ENCODE measurements at regions not wholly inside any gene's neighbourhood (a gene's known extent, or its start where the extent isn't known, plus 50 kb on each side); places are given as distances from the start of the nearest gene placed in this dataset.

DNA sequence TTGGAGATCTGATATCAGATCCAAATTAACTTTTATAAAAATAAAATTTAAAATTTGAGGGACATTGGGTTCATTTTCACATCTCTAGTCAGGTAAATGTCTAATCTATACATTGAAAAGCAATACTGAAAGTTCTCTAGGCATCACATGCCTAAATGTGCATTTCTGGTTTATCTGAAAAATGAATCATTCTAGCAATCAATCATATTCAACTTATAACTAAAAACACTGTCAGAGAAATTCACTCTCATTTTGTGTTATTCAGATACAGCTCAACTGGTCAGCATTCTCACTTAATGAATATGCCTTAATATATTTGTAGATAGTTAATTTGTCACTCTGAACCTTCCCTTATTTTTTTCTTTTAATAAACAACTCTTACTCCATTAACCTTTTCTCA is 243.2 kb downstream of the CASP12 start:
- DNase-seq (ENCODE audit: low spot score) (no peak), ATAC-seq (ENCODE audit: insufficient number of reproducible peaks, low FRiP score, low read depth) (no peak)
- Histone ChIP-seq H3K36me3 (no peaks in the 10 kb centered on the region), H3K4me1 (ENCODE audit: control insufficient read depth in 1 of 2, low read depth in 2 of 2) (no peaks in the 10 kb centered on the region), H3K9me3 (no peaks in the 10 kb centered on the region), H3K27me3 (replicated peaks; ENCODE audit: insufficient read depth) (no peaks in the 10 kb centered on the region), H3K4me3 (no peak overlapping the region), H3K27ac (no peak overlapping the region)
- TF ChIP-seq, protein P1, sequence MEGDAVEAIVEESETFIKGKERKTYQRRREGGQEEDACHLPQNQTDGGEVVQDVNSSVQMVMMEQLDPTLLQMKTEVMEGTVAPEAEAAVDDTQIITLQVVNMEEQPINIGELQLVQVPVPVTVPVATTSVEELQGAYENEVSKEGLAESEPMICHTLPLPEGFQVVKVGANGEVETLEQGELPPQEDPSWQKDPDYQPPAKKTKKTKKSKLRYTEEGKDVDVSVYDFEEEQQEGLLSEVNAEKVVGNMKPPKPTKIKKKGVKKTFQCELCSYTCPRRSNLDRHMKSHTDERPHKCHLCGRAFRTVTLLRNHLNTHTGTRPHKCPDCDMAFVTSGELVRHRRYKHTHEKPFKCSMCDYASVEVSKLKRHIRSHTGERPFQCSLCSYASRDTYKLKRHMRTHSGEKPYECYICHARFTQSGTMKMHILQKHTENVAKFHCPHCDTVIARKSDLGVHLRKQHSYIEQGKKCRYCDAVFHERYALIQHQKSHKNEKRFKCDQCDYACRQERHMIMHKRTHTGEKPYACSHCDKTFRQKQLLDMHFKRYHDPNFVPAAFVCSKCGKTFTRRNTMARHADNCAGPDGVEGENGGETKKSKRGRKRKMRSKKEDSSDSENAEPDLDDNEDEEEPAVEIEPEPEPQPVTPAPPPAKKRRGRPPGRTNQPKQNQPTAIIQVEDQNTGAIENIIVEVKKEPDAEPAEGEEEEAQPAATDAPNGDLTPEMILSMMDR (IDR thresholded peaks at IDR 0.05) = no peak

DNA sequence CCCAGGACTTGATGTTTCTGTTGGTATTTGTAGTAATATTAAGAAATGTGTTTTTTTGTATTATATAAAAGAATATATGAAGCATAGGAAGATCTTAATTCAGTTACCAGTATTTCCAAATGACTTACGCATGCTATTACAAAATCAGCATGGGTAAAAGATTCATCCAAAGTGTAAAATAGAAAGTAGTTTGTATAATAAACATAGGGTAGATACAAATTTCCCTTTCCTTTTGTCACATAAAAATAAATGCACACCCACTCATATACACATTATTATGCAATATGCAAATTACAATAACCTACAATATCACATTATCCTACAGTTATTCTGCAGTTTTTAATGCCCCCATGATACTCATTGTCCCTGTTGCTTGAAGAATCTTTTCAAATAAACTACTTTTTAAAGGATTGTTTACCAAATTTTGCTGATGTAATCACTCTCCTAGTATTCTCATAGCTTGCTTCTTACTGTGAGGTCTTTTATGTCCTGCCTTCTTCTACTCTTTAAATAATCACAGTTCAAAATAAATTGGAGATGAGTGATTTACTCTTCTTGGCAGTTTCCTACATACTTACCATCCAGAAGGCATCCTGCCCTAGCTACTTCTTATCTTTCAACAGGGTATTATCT is 244.0 kb downstream of the CASP12 start:
- no peak for ATAC-seq (ENCODE audit: insufficient number of reproducible peaks, low FRiP score, low read depth)
- TF ChIP-seq, protein P1 (IDR thresholded peaks at IDR 0.05) = no peak

DNA sequence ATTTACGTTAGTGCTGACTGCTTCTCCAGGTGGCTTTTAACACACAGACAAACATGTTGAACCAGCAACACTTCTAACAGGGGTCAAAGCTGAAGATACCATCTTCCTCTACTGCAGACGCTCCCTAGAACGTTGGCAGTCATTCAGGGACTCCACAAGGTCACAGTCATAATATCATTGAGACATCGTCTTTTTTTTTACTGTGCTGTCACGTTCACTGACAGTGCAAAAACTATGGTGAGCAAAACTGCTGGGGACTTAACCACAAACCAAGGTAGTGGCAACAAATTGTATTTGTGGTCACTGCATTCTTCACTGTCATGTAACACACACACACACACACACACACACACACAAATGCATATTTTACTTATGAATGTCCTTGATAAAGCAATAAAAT is 244.9 kb downstream of the CASP12 start:
- Histone ChIP-seq H3K27me3 (replicated peaks; ENCODE audit: insufficient read depth) (no peaks in the 10 kb centered on the region), H3K27ac (no peak overlapping the region), H3K36me3 (no peaks in the 10 kb centered on the region), H3K4me3 (no peak overlapping the region), H3K9me3 (no peaks in the 10 kb centered on the region), H3K4me1 (ENCODE audit: control insufficient read depth in 1 of 2, low read depth in 2 of 2) (no peaks in the 10 kb centered on the region)
- no peak for DNase-seq (ENCODE audit: low spot score)
- TF ChIP-seq, protein P1 (IDR thresholded peaks at IDR 0.05) = no peak
- no peak for ATAC-seq (ENCODE audit: insufficient number of reproducible peaks, low FRiP score, low read depth)

More for the DNA sequence above, 244.0 kb downstream of the CASP12 start:
- no peaks in the 10 kb centered on the region for H3K36me3 ChIP-seq
- H3K4me1 ChIP-seq (ENCODE audit: control insufficient read depth in 1 of 2, low read depth in 2 of 2) = no peaks in the 10 kb centered on the region
- no peak for DNase-seq (ENCODE audit: low spot score)
- no peak overlapping the region for H3K27ac ChIP-seq
- H3K4me3 ChIP-seq = no peak overlapping the region
- H3K27me3 ChIP-seq (replicated peaks; ENCODE audit: insufficient read depth) = no peaks in the 10 kb centered on the region
- H3K9me3 ChIP-seq = no peaks in the 10 kb centered on the region

DNA sequence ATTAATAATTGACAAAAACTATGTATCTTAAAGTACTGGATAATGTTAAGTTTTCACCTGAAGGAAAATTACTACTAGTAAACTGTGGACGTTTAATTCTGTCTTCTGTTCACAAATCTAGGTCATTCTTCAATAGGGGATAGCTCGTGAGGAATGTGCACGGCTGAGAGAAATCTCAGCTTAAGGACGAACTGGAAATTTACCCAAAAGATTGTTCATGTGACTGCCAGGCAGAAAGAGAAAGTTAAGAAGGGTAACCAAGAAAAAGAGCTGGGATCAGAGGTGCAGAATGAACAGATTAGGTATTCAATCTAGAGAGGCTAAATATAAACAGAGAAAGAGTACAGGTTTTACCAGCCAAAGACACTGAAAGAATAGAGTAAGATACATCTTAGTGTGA is 245.3 kb downstream of the CASP12 start:
- Histone ChIP-seq H3K4me3 (no peak overlapping the region), H3K4me1 (ENCODE audit: control insufficient read depth in 1 of 2, low read depth in 2 of 2) (no peaks in the 10 kb centered on the region), H3K36me3 (no peaks in the 10 kb centered on the region), H3K27ac (no peak overlapping the region), H3K9me3 (no peaks in the 10 kb centered on the region), H3K27me3 (replicated peaks; ENCODE audit: insufficient read depth) (no peaks in the 10 kb centered on the region)
- TF ChIP-seq, protein P1 (IDR thresholded peaks at IDR 0.05) = no peak
- DNase-seq (ENCODE audit: low spot score) (no peak), ATAC-seq (ENCODE audit: insufficient number of reproducible peaks, low FRiP score, low read depth) (no peak)

DNA sequence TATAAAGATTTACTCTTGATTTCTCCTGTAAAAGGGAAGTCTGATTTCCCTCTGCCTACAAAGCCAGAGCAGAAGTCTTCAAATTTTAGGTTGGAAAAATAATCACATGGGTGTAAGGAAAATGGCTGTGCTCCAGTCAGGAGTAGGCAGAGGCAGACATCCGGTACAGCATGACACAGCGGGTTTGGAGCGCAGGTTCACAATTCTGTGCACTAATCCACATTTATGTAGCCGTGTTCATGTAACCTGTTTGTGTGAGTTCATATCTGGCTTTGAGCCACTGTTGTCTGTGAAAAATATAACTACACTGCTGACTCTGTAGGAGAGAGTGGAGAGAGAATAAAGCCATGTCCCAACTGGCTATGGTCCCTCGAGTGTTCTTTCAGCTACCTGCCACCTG is 248.0 kb downstream of the CASP12 start:
- TF ChIP-seq, protein P1 (IDR thresholded peaks at IDR 0.05) = no peak
- no peaks in the 10 kb centered on the region for H3K27me3 ChIP-seq (replicated peaks; ENCODE audit: insufficient read depth)
- no peaks in the 10 kb centered on the region for H3K9me3 ChIP-seq
- DNase-seq (ENCODE audit: low spot score) (no peak), ATAC-seq (ENCODE audit: insufficient number of reproducible peaks, low FRiP score, low read depth) (no peak)
- no peak overlapping the region for H3K4me3 ChIP-seq
- no peak overlapping the region for H3K27ac ChIP-seq
- H3K4me1 ChIP-seq (ENCODE audit: control insufficient read depth in 1 of 2, low read depth in 2 of 2) = no peaks in the 10 kb centered on the region
- H3K36me3 ChIP-seq = no peaks in the 10 kb centered on the region
